HL-60 (cell line): ENCODE measurements at regions not wholly inside any gene's neighbourhood (a gene's known extent, or its start where the extent isn't known, plus 50 kb on each side); places are given as distances from the start of the nearest gene placed in this dataset.

Experiments used
- DNase-seq, 2 experiments: peaks; one replicate each; pipeline ENCODE4 v3.0.0-alpha.2; 2010 to 2020; ENCODE audit warnings: low read depth in 1 of 2, low spot score in 1 of 2
- H3K27ac ChIP-seq: fragments of 250-450 bp; sonication (Bioruptor Pico); replicated peaks from 2 replicates; pipeline ENCODE4 v1.5.1; 2020; ENCODE audit warnings: mild to moderate bottlenecking, moderate library complexity
- H3K27me3 ChIP-seq: fragments of 250-450 bp; sonication (Bioruptor Pico); 2 replicates; pipeline ENCODE4 v1.5.1; 2021; ENCODE audit warnings: mild to moderate bottlenecking, moderate library complexity; ENCODE audit not compliant: insufficient read depth, poor library complexity, severe bottlenecking
- H3K4me3 ChIP-seq: replicated peaks from 2 replicates; pipeline ENCODE4 v1.5.1; 2011; ENCODE audit warnings: mild to moderate bottlenecking, control low read depth, low read length; ENCODE audit not compliant: insufficient read depth
- GABPA ChIP-seq: IDR thresholded peaks from 2 replicates; pipeline ENCODE4 v1.6.1; 2012; ENCODE audit warnings: low read depth
- POLR2AphosphoS5 ChIP-seq: IDR thresholded peaks from 2 replicates; pipeline ENCODE4 v1.6.1; 2012; ENCODE audit warnings: low read depth
- REST ChIP-seq: IDR thresholded peaks from 2 replicates; pipeline ENCODE4 v1.6.1; 2012; ENCODE audit warnings: low read depth; ENCODE audit not compliant: insufficient replicate concordance
- SPI1 ChIP-seq: IDR thresholded peaks from 2 replicates; pipeline ENCODE4 v1.6.1; 2012; ENCODE audit warnings: low read depth, mild to moderate bottlenecking, borderline replicate concordance
- TF ChIP-seq, protein P1 (sequence below): IDR thresholded peaks from one replicate; pipeline ENCODE4 v1.5.1; 2011; ENCODE audit warnings: low read length, control low read depth, inconsistent platforms; ENCODE audit not compliant: insufficient read depth

DNA sequence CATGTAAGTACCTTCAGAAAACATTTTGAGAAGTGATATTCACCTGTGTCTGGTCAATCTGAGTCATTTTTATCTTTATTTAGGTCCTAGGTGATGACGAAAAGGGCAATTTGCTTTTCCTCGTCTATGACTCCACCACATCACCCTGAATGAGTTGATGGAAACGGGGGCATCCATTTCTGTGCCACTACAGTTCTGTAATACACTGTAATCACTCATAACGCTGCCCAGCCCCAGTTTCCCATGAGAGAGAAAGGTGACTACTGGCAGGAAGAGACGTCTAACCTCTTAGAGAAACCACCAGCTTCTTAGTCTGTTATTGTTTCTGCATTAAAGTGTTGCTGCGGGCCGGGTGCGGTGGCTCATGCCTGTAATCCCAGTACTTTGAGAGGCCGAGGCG, 205.3 kb upstream of the MKLN1 start:
- DNase-seq, result no peak

DNA sequence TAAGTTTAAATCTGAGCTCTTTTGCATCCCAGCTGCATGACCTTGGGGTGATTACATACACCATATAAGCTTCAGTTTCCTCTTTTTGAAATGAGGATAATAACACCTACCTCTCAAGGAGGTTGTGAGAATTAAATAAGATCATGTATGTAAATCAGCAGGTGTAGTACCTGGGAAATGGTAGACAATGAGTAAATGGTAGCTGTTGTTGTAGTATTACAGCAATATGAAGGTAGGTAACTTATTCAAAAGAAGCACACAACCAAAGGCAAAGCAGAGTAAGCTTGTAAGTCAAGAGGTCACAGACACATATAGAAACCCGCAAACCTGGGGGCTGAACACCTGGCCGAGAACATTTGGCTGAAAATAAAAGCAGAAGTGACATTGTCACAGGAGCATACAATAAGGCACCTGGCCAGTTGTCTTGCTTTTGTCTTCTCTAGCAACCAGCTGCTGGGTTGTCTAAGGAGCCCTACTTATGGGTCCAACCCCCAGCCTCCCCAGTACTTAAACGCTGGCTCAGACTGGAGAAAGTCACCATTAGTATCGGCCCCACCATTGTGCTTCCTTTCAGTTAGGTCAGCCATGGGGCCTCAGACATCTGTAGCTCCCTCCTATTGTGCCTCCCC, 203.6 kb upstream of the MKLN1 start:
- no peak for DNase-seq
- Histone ChIP-seq H3K27me3 (no peaks in the 10 kb centered on the region), H3K4me3 (no peak overlapping the region), H3K27ac (no peak overlapping the region)
- TF ChIP-seq SPI1 (peak; percentile 11; the same call in 1 of the 2 replicates), REST (no peak), POLR2AphosphoS5 (no peak)

More for the DNA sequence above, 205.3 kb upstream of the MKLN1 start:
- H3K27me3 ChIP-seq, result no peaks in the 10 kb centered on the region
- no peak overlapping the region for H3K4me3 ChIP-seq
- TF ChIP-seq GABPA, result no peak
- TF ChIP-seq, protein P1, sequence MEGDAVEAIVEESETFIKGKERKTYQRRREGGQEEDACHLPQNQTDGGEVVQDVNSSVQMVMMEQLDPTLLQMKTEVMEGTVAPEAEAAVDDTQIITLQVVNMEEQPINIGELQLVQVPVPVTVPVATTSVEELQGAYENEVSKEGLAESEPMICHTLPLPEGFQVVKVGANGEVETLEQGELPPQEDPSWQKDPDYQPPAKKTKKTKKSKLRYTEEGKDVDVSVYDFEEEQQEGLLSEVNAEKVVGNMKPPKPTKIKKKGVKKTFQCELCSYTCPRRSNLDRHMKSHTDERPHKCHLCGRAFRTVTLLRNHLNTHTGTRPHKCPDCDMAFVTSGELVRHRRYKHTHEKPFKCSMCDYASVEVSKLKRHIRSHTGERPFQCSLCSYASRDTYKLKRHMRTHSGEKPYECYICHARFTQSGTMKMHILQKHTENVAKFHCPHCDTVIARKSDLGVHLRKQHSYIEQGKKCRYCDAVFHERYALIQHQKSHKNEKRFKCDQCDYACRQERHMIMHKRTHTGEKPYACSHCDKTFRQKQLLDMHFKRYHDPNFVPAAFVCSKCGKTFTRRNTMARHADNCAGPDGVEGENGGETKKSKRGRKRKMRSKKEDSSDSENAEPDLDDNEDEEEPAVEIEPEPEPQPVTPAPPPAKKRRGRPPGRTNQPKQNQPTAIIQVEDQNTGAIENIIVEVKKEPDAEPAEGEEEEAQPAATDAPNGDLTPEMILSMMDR, result no peak
- no peak for TF ChIP-seq SPI1
- TF ChIP-seq REST, result no peak
- TF ChIP-seq POLR2AphosphoS5, result no peak
- no peak overlapping the region for H3K27ac ChIP-seq

DNA sequence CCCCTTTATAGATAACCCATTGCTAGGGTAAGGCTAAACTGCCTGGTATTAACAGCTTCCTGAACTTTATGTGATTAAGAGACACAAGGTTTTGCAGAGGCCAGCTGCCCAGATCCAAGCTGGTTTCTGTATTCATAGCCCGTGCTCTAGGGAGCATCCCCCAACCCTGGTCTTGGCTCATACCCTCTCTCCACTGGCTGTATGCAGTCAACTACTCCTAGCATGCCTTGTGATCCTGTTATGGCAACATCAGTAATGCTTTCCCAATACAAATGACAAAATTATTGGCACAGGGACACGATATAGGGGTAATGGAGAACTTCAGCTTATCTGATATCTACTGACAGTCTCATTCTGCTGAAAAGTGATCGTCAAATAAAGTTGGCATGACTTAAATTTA, 202.8 kb upstream of the MKLN1 start:
- Histone ChIP-seq H3K4me3 (no peak overlapping the region), H3K27ac (no peak overlapping the region), H3K27me3 (no peaks in the 10 kb centered on the region)
- TF ChIP-seq GABPA, result no peak
- no peak for TF ChIP-seq REST
- TF ChIP-seq, protein P1, result no peak
- no peak for TF ChIP-seq POLR2AphosphoS5
- no peak for TF ChIP-seq SPI1
- no peak for DNase-seq
